RWPE1 (cell line): ENCODE measurements at regions not wholly inside any gene's neighbourhood (a gene's known extent, or its start where the extent isn't known, plus 50 kb on each side); places are given as distances from the start of the nearest gene placed in this dataset.
A peak's percentile ranks its signal among the peaks of the same experiment; 100 is the strongest.

ENCODE experiments used
- CTCF ChIA-PET: fragments of 350-600 bp; sonication (Branson Sonifier 250); formaldehyde crosslinking; extraction: SDS; loops from one replicate; lab custom pipeline; 2021; lab: Yijun Ruan, JAX
- POLR2A ChIA-PET: fragments of 400-600 bp; formaldehyde crosslinking; extraction: SDS; loops from one replicate; lab custom pipeline; 2020; ENCODE audit warnings: antibody characterized with exemption; ENCODE audit not compliant: low non-redundant PET; lab: Yijun Ruan, JAX
- DNase-seq: peaks from one replicate; pipeline ENCODE4 v3.0.0; 2012; ENCODE audit warnings: low spot score
- H3K27ac ChIP-seq: fragments of 450-650 bp; 2 replicates; pipeline ENCODE4 v1.5.1; 2017
- TF ChIP-seq, protein P1 (sequence below): fragments of 450-650 bp; conservative IDR thresholded peaks from 2 replicates; pipeline ENCODE4 v1.5.1; 2017; ENCODE audit warnings: low read depth, mild to moderate bottlenecking

DNA sequence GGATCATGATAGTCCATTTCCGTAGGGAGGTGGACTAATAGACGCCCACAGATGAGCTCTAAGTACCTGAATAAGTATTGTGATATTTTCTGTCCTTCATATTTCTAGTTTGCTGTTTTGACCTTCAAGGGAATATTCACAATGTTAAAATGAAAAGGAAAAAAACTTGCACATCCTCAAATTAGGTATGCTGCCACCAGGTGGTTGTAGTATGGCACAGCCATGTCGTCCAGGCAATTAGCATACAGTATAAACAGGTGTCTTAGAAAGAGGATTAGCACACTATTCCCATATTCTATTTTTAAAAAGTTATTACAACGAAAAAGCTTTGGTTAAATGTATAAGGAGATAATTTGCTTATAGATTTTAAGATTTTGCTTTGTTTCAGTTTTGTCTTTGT, 802.0 kb downstream of the RPA4 start:
- ChIA-PET POLR2A (no interaction called here), CTCF (no interaction called here)
- TF ChIP-seq, protein P1, sequence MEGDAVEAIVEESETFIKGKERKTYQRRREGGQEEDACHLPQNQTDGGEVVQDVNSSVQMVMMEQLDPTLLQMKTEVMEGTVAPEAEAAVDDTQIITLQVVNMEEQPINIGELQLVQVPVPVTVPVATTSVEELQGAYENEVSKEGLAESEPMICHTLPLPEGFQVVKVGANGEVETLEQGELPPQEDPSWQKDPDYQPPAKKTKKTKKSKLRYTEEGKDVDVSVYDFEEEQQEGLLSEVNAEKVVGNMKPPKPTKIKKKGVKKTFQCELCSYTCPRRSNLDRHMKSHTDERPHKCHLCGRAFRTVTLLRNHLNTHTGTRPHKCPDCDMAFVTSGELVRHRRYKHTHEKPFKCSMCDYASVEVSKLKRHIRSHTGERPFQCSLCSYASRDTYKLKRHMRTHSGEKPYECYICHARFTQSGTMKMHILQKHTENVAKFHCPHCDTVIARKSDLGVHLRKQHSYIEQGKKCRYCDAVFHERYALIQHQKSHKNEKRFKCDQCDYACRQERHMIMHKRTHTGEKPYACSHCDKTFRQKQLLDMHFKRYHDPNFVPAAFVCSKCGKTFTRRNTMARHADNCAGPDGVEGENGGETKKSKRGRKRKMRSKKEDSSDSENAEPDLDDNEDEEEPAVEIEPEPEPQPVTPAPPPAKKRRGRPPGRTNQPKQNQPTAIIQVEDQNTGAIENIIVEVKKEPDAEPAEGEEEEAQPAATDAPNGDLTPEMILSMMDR, result peak; percentile 43
- peak; percentile 20 for DNase-seq
- H3K27ac ChIP-seq, result no peak overlapping the region

DNA sequence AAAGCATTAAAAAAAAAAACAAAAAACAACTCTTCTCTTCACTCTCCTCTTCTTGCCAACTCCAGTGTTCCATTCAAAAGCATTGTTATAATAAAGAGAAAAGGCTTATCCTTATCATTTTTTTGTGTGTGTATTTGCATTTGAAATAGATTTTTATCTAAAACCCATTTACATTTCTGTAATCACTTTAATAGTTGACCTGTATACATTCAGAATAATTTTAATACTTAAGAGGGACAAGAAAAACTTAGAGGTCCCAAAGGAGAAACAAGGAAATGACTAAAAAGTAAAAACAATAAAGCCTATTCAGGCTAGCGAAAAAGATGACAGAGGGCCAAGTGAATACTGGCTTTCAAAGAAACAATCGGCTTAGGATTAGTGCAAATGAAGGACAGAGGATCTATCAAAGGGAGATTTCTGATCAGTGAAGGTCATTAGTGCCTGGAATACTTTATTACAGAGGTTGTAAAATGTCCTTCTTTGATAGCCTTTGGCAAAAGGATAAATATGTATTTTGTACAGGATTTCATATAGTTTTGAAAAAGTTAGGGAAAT, 808.3 kb downstream of the RPA4 start:
- POLR2A ChIA-PET, result no interaction called here
- TF ChIP-seq, protein P1, result no peak
- CTCF ChIA-PET, result no interaction called here
- no peak overlapping the region for H3K27ac ChIP-seq
- DNase-seq, result no peak

DNA sequence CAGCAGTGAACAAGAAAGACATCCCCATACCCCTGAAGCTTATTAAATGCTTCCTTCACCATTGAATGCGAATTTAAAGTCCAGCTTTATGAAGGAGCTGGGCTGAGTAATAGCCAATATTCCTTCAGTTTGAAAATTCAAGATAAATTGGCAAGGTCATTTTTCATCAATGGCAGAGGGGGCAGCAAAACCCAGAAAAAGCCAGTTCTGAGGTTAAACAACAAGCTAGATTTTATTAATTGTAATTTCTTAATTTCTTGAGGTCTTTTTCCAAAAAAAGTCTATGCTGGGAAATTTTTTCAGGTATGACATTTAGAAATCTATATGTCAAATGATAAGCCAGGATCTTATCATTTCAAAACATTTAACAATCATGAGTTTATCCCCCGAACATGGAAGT, 808.9 kb downstream of the RPA4 start:
- ChIA-PET POLR2A (no interaction called here), CTCF (no interaction called here)
- no peak for DNase-seq
- TF ChIP-seq, protein P1, result no peak
- H3K27ac ChIP-seq, result no peak overlapping the region

DNA sequence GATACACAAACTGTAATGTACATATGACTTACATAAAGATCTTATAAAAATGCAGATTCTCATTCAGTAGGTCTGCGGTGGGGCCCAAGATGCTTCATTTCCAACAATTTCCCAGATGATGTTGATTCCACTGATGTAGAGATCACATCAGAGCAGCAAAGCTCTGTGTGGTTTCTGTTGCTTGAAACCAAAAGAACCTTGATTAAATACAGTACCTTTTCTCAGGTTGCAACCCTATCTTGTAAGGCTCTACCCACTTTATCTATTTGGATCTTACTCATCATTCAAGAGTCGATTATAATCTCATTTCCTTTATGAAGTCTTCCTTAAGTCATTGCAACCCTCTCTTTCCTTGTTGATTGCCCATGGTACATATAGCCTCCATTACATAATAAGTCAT, 816.8 kb downstream of the RPA4 start:
- H3K27ac ChIP-seq, result no peak overlapping the region
- POLR2A ChIA-PET, result no interaction called here
- CTCF ChIA-PET, result no interaction called here
- TF ChIP-seq, protein P1, result no peak
- no peak for DNase-seq

DNA sequence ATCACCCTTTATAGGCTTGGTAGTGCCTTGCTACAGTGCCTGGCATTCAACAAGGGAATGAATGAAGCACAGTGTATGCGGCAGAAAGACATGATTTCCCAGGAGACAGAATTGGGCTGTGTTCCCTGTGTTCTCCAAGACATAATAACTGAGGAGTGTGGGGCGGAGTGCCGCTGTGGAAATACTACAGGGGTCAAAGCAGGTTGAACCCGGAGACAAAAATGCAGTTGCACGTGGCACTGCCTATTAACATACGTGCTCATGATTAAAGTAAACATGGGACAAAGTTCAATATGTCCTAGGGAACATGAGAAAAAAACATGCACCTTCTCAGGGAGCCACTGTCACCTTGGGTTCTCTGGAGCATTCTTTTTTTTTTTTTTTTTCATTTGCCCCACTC, 820.8 kb downstream of the RPA4 start:
- no peak overlapping the region for H3K27ac ChIP-seq
- DNase-seq, result no peak
- TF ChIP-seq, protein P1, result no peak
- ChIA-PET POLR2A (no interaction called here), CTCF (no interaction called here)

DNA sequence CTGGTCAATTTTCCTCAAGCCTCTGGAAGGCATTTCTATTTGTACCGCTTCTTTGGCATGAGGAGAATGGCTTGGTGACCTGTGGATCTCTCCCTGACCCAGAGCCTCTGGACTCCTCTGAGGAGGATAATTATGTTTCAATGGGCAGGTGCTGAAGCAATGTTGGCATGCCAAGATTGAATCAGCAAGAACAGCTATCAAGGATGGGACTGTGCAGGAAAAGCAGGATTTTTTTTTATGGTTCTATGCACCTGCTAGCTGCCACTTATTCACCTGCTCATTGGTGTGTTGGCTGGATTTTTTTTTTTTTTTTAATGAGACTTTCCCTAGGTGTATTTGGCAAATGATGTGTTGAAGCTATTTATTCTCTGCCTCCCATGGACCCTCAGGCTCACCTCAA, 821.2 kb downstream of the RPA4 start:
- no peak overlapping the region for H3K27ac ChIP-seq
- TF ChIP-seq, protein P1, result no peak
- POLR2A ChIA-PET, result no interaction called here
- no peak for DNase-seq
- CTCF ChIA-PET, result no interaction called here
